Gastrocnemius medialis (tissue), 4 donors: ENCODE measurements at regions not wholly inside any gene's neighbourhood (a gene's known extent, or its start where the extent isn't known, plus 50 kb on each side); places are given as distances from the start of the nearest gene placed in this dataset.

Experiments used
- ATAC-seq, 2 donors: fragments of 150-250 bp; one replicate each; pipeline ENCODE4 v1.9.1; 2016
- DNase-seq, 2 donors: peaks; one replicate each; pipeline ENCODE4 v3.0.0-alpha.2; 2019
- H3K27ac ChIP-seq, 4 donors: fragments of 200-600 bp; sonication (generic); 1 replicate in 1 of 4; 2 replicates in 3 of 4; pipeline ENCODE4 v1.5.1; 2016 to 2018; ENCODE audit warnings: mild to moderate bottlenecking in 2 of 4, moderate library complexity in 1 of 4
- H3K27me3 ChIP-seq, 3 donors: fragments of 200-600 bp; sonication (generic) in 2 of 3; 1 replicate in 1 of 3; 2 replicates in 2 of 3; pipeline versions ENCODE4 v1.5.1 to v1.6.0; 2016 to 2019; ENCODE audit warnings: mild to moderate bottlenecking in 1 of 3, moderate library complexity in 1 of 3
- H3K36me3 ChIP-seq, 2 donors: fragments of 200-600 bp; sonication (generic) in 1 of 2; one replicate each; pipeline ENCODE4 v1.5.1; 2017 to 2018
- H3K4me1 ChIP-seq, 2 donors: fragments of 200-600 bp; sonication (generic) in 1 of 2; one replicate each; pipeline ENCODE4 v1.5.1; 2016 to 2017; ENCODE audit warnings: mild to moderate bottlenecking in 2 of 2
- H3K4me3 ChIP-seq, 4 donors: fragments of 200-600 bp; sonication (generic) in 3 of 4; 1 replicate in 1 of 4; 2 replicates in 3 of 4; pipeline ENCODE4 v1.5.1; 2016 to 2019; ENCODE audit warnings: mild to moderate bottlenecking in 2 of 4
- H3K9me3 ChIP-seq, 3 donors: fragments of 200-600 bp; sonication (generic) in 2 of 3; 1 replicate in 1 of 3; 2 replicates in 2 of 3; pipeline ENCODE4 v1.5.1; 2016 to 2019
- POLR2A ChIP-seq, 2 donors: fragments of 450-650 bp; IDR thresholded peaks; one replicate each; pipeline ENCODE4 v1.6.1; 2017; ENCODE audit warnings: antibody characterized with exemption in 2 of 2, mild to moderate bottlenecking in 2 of 2, moderate library complexity in 2 of 2
- in situ Hi-C, 4 donors: fragments of 200-750 bp; cut with MboI; loops; one replicate each; pipeline versions ENCODE4 v1.15.0 to v1.8.0; 2017; ENCODE audit warnings: low sequenced_read_pairs in 4 of 4
- intact Hi-C: fragments of 100-400 bp; cut with DNase I; formaldehyde crosslinking; loops from one replicate; pipeline ENCODE4 v1.15.1; 2023; ENCODE audit warnings: low total_unique reads
- TF ChIP-seq, protein P1 (sequence below), 5 experiments: fragments of 450-650 bp in 3 of 5; fragments of 200-600 bp in 2 of 5; sonication (generic) in 2 of 5; IDR thresholded peaks in 4 of 5; conservative IDR thresholded peaks in 1 of 5; 1 replicate in 4 of 5; 2 replicates in 1 of 5; pipeline ENCODE4 v1.5.1; 2016 to 2019; ENCODE audit warnings: antibody characterized with exemption in 5 of 5, mild to moderate bottlenecking in 3 of 5, moderate library complexity in 3 of 5

DNA sequence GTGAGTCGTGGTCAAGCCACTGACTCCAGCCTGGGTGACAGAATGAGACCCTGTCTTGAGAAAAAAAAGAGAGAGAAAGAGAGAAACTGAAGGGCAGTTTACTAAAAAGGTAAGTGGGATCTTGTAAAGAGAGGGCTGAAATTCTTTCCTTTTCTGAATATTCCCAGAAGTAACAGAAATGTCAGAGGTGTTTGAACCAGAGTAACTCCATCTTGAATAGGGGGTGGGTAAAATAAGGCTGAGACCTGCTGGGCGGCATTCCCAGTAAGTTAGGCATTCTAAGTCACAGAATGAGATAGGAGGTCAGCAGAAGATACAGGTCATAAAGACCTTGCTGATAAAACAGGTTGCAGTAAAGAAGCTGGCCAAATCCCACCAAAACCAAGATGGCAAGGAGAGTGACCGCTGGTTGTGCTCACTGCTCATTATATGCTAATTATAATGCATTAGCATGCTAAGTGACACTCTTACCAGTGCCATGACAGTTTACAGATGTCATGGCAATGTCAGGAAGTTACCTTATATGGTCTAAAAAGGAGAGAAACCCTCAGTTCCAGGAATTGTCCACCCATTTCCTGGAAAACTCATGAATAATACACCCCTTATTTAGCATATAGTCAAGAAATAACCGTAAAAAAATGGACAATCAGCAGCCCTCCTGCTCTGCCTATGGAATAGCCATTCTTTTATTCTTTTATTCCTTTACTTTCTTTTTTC, 1334.3 kb upstream of the ZEB2 start:
- H3K9me3 ChIP-seq, result no peaks in the 10 kb centered on the region
- in situ Hi-C loops, result no loop called here
- no peak overlapping the region for H3K27ac ChIP-seq
- H3K4me1 ChIP-seq, result no peaks in the 10 kb centered on the region
- ATAC-seq (no peak), DNase-seq (no peak)
- H3K4me3 ChIP-seq, result no peak overlapping the region
- TF ChIP-seq, protein P1, sequence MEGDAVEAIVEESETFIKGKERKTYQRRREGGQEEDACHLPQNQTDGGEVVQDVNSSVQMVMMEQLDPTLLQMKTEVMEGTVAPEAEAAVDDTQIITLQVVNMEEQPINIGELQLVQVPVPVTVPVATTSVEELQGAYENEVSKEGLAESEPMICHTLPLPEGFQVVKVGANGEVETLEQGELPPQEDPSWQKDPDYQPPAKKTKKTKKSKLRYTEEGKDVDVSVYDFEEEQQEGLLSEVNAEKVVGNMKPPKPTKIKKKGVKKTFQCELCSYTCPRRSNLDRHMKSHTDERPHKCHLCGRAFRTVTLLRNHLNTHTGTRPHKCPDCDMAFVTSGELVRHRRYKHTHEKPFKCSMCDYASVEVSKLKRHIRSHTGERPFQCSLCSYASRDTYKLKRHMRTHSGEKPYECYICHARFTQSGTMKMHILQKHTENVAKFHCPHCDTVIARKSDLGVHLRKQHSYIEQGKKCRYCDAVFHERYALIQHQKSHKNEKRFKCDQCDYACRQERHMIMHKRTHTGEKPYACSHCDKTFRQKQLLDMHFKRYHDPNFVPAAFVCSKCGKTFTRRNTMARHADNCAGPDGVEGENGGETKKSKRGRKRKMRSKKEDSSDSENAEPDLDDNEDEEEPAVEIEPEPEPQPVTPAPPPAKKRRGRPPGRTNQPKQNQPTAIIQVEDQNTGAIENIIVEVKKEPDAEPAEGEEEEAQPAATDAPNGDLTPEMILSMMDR (IDR thresholded peaks at IDR 0.05 in 4 of 5, conservative IDR thresholded peaks at IDR 0.05 in 1 of 5), result no peak
- no peak for TF ChIP-seq POLR2A (IDR thresholded peaks at IDR 0.05)
- no peaks in the 10 kb centered on the region for H3K27me3 ChIP-seq
- H3K36me3 ChIP-seq, result no peaks in the 10 kb centered on the region
- intact Hi-C loops, result no loop called here

DNA sequence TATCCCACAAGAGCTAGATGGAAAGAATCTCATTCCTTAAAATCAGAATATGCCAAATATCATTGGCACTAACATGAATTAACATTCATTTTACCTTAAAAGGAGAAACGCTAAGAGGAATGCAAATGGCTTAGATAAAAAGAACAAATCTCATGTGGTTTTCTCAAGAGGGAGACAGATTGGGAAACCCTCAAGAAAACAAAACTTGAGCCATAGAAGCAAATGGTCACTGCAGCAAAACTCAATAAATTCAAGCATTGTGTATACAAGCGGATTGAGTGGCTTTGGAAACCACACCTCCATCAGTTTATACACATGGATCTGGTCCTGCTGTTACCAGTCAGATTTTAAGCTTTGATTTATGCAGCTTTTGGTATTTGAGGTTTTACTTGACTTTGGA, 1331.8 kb upstream of the ZEB2 start:
- no peak for TF ChIP-seq POLR2A (IDR thresholded peaks at IDR 0.05)
- TF ChIP-seq, protein P1 (IDR thresholded peaks at IDR 0.05 in 4 of 5, conservative IDR thresholded peaks at IDR 0.05 in 1 of 5), result no peak
- Histone ChIP-seq H3K27ac (no peak overlapping the region), H3K4me1 (no peaks in the 10 kb centered on the region), H3K4me3 (no peak overlapping the region), H3K36me3 (no peaks in the 10 kb centered on the region), H3K9me3 (no peaks in the 10 kb centered on the region), H3K27me3 (no peaks in the 10 kb centered on the region)
- no peak for DNase-seq
- intact Hi-C loops (no loop called here), in situ Hi-C loops (no loop called here)
- ATAC-seq, result no peak

DNA sequence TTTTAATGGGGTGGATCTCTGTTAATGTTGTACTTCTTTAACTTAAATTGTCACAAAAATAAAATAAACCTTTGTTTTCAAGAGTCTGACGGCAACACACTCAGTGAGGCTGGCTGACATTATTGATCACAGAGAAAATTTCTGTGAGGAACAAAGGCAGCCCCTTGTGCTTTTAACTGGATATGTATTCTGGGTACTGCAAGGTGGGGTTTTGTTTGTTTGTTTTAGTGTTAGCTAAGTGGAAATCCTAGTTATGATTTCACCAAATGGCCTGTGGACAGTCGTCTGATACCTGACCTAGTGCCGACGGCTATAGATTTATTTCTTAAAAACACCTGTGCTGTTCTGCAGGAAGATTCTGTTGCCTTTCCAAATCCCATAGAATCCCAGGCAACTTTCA, 1329.5 kb upstream of the ZEB2 start:
- no peak overlapping the region for H3K4me3 ChIP-seq
- H3K9me3 ChIP-seq, result no peaks in the 10 kb centered on the region
- intact Hi-C loops (no loop called here), in situ Hi-C loops (no loop called here)
- no peaks in the 10 kb centered on the region for H3K27me3 ChIP-seq
- ATAC-seq (no peak), DNase-seq (no peak)
- no peak overlapping the region for H3K27ac ChIP-seq
- no peaks in the 10 kb centered on the region for H3K4me1 ChIP-seq
- no peaks in the 10 kb centered on the region for H3K36me3 ChIP-seq
- TF ChIP-seq, protein P1 (IDR thresholded peaks at IDR 0.05 in 4 of 5, conservative IDR thresholded peaks at IDR 0.05 in 1 of 5), result no peak
- TF ChIP-seq POLR2A (IDR thresholded peaks at IDR 0.05), result no peak

DNA sequence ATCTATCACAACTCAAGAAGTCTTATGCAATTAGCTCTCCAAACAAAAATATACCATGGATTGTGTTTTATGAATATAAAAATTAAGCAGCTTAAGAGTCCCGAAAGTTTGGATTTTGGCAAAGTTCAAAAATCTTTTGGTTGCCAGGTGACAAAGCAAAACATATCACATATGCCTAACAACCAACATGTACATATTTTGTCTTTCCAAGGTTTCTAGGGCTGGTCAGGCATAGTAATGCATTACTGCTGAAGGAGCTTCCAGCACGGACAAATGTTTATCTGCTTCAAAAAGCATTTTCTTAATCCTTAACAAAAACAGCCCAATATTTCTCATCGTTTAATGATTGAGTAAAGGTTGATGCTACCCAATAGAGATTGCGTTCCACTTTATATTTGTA, 1327.1 kb upstream of the ZEB2 start:
- TF ChIP-seq POLR2A (IDR thresholded peaks at IDR 0.05), result no peak
- TF ChIP-seq, protein P1 (IDR thresholded peaks at IDR 0.05 in 4 of 5, conservative IDR thresholded peaks at IDR 0.05 in 1 of 5), result no peak
- ATAC-seq, result no peak
- Histone ChIP-seq H3K36me3 (no peaks in the 10 kb centered on the region), H3K4me3 (no peak overlapping the region), H3K9me3 (no peaks in the 10 kb centered on the region), H3K4me1 (no peaks in the 10 kb centered on the region), H3K27ac (no peak overlapping the region), H3K27me3 (no peaks in the 10 kb centered on the region)
- in situ Hi-C loops (no loop called here), intact Hi-C loops (no loop called here)
- no peak for DNase-seq

DNA sequence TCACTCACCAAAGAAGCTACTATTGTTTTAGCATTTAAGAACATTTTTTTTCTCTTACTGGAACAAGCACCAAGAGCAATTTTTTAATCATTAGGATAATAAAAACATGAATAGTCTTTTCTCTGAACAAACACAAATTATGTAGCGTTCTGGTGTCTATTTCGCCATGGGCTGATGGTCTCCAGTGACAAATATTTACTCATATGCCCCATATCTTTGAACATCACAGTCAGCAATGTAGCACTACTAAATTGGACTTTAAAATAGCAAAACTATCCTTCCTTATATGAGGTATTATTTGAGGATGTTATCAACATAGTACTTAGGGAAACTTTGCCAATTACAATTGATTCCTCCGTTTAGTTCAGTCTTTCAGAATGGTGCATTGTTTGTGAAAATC, 1326.0 kb upstream of the ZEB2 start:
- Histone ChIP-seq H3K9me3 (no peaks in the 10 kb centered on the region), H3K36me3 (no peaks in the 10 kb centered on the region), H3K27me3 (no peaks in the 10 kb centered on the region), H3K4me3 (no peak overlapping the region), H3K27ac (no peak overlapping the region), H3K4me1 (no peaks in the 10 kb centered on the region)
- DNase-seq, result no peak
- TF ChIP-seq POLR2A (IDR thresholded peaks at IDR 0.05), result no peak
- TF ChIP-seq, protein P1 (IDR thresholded peaks at IDR 0.05 in 4 of 5, conservative IDR thresholded peaks at IDR 0.05 in 1 of 5), result no peak
- in situ Hi-C loops (no loop called here), intact Hi-C loops (no loop called here)
- ATAC-seq, result no peak
